ENCODE measurements at regions not wholly inside any gene's neighbourhood (a gene's known extent, or its start where the extent isn't known, plus 50 kb on each side); places are given as distances from the start of the nearest gene placed in this dataset.
A peak's percentile ranks its signal among the peaks of the same experiment; 100 is the strongest.

DNA sequence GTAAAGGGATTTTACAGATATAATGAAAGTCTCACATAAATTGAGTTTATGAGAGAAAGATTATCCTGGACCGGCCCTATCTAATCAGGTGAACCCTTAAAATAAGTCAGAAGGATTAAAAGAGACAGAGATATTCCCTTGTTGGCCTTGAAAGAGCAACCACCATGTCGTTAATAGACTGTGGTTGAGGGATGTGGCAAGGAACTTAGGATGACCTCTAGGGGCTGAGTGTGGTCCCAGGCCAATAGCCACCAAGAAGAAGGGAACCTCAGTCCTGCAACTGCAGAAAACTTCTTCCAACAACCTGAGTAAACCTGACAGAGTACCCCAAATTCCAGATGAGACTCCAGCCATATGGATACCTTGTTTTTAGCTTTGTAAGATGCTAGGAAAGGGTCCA lies 121.5 kb downstream of the POLR1F start:
- no peak overlapping the region for H2AK5ac ChIP-seq (ENCODE audit: low read depth, low read length)
- DNase-seq (ENCODE audit: low read depth in 1 of 2, low spot score in 2 of 2): peak in 1 of 2 experiments; percentile 7
- H2BK120ac ChIP-seq (replicated peaks; ENCODE audit: low read depth, low read length): no peak overlapping the region
- no peaks in the 10 kb centered on the region for H3K36me3 ChIP-seq (ENCODE audit: control insufficient read depth in 2 of 4, insufficient read depth in 4 of 4, low read length in 3 of 4)
- no peaks in the 10 kb centered on the region for H3K27me3 ChIP-seq (replicated peaks in 1 of 4; ENCODE audit: control insufficient read depth in 3 of 4, extremely low read depth in 1 of 4, insufficient read depth in 3 of 4, low read length in 3 of 4)
- no peak overlapping the region for H3K23ac ChIP-seq (ENCODE audit: insufficient read length)
- no peak overlapping the region for H2AFZ ChIP-seq (ENCODE audit: low read length)
- ChIA-PET CTCF (ENCODE audit: partially characterized antibody) (interaction anchor here (0.9 to 1.3 kb wide), 2 partner anchors 9 to 129 kb away, joined by 3 to 4 read pairs; no protein-coding TSS in a partner anchor), POLR2A (ENCODE audit: partially characterized antibody) (no interaction called here)
- H3K27ac ChIP-seq (ENCODE audit: low read depth, low read length): no peak overlapping the region
- H2BK15ac ChIP-seq (ENCODE audit: low read length): no peak overlapping the region
- H3K4ac ChIP-seq (replicated peaks; ENCODE audit: insufficient read length, low read depth, low read length): no peak overlapping the region
- H4K20me1 ChIP-seq (replicated peaks in 1 of 2; ENCODE audit: control insufficient read depth in 1 of 2, insufficient read depth in 2 of 2, low read length in 2 of 2): no peaks in the 10 kb centered on the region
- TF ChIP-seq RAD21 (IDR thresholded peaks at IDR 0.05 in 1 of 2, conservative IDR thresholded peaks at IDR 0.05 in 1 of 2; ENCODE audit: low read depth in 2 of 2, low read length in 2 of 2) (peak; percentile 43 to 55), CBX5 (IDR thresholded peaks at IDR 0.05; ENCODE audit: low read depth, low read length) (no peak)
- TF ChIP-seq, protein P1, sequence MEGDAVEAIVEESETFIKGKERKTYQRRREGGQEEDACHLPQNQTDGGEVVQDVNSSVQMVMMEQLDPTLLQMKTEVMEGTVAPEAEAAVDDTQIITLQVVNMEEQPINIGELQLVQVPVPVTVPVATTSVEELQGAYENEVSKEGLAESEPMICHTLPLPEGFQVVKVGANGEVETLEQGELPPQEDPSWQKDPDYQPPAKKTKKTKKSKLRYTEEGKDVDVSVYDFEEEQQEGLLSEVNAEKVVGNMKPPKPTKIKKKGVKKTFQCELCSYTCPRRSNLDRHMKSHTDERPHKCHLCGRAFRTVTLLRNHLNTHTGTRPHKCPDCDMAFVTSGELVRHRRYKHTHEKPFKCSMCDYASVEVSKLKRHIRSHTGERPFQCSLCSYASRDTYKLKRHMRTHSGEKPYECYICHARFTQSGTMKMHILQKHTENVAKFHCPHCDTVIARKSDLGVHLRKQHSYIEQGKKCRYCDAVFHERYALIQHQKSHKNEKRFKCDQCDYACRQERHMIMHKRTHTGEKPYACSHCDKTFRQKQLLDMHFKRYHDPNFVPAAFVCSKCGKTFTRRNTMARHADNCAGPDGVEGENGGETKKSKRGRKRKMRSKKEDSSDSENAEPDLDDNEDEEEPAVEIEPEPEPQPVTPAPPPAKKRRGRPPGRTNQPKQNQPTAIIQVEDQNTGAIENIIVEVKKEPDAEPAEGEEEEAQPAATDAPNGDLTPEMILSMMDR (IDR thresholded peaks at IDR 0.05; ENCODE audit: control extremely low read depth in 1 of 3, insufficient read depth in 1 of 3, low read depth in 1 of 3, low read length in 3 of 3): peak; percentile 22 to 61 (median 43); a peak in 3 of 4 replicates
- no peaks in the 10 kb centered on the region for H3K4me1 ChIP-seq (replicated peaks in 1 of 4; ENCODE audit: control insufficient read depth in 3 of 4, insufficient read depth in 4 of 4, low read length in 3 of 4)
- H3K9ac ChIP-seq (replicated peaks in 1 of 4; ENCODE audit: extremely low read depth in 1 of 4, low read depth in 3 of 4, low read length in 3 of 4): no peak overlapping the region
- no peaks in the 10 kb centered on the region for H3K79me2 ChIP-seq (ENCODE audit: control insufficient read depth in 1 of 2, insufficient read depth in 2 of 2, low read length in 2 of 2)
- H3K4me2 ChIP-seq (ENCODE audit: insufficient read depth in 1 of 2, low read depth in 2 of 2, low read length in 2 of 2): no peak overlapping the region
- H3K9me3 ChIP-seq (ENCODE audit: insufficient read depth in 2 of 2, low read depth in 1 of 2, low read length in 1 of 2): no peaks in the 10 kb centered on the region
- H2BK5ac ChIP-seq (ENCODE audit: low read depth, low read length): no peak overlapping the region
- 66% methylated on average over 2 of the region's 2 CpGs; no CpG with 5 or more reads in 1 of the 2 experiments for WGBS, 2 experiments (ENCODE audit: extremely low coverage in 1 of 2, insufficient coverage in 1 of 2, insufficient read length in 1 of 2, insufficient replicate concordance in 2 of 2, low coverage in 1 of 2, low lambda C conversion rate in 2 of 2, missing lambda C conversion rate in 1 of 2)
- no peak overlapping the region for H4K5ac ChIP-seq (ENCODE audit: insufficient read length, low read depth, low read length)
- peak; percentile 86 for FAIRE-seq
- H3K23me2 ChIP-seq (ENCODE audit: low read depth, low read length): no peaks in the 10 kb centered on the region
- no peak overlapping the region for H3K18ac ChIP-seq (ENCODE audit: extremely low read depth, low read length)
- H3K14ac ChIP-seq (ENCODE audit: insufficient read length): no peak overlapping the region
- H3K56ac ChIP-seq (replicated peaks; ENCODE audit: insufficient read length, low read depth, low read length): no peak overlapping the region
- no peak overlapping the region for H3K4me3 ChIP-seq (ENCODE audit: extremely low read depth in 1 of 4, insufficient read depth in 2 of 4, low read depth in 3 of 4, low read length in 4 of 4)
- no peaks in the 10 kb centered on the region for H3K79me1 ChIP-seq (ENCODE audit: low read depth, low read length)
- no peak overlapping the region for H4K8ac ChIP-seq (ENCODE audit: extremely low read depth, insufficient read depth, low read length)
- H2BK20ac ChIP-seq (ENCODE audit: low read length): no peak overlapping the region
- H2BK12ac ChIP-seq (ENCODE audit: low read depth, low read length): no peak overlapping the region
- no peak overlapping the region for H4K91ac ChIP-seq (replicated peaks; ENCODE audit: insufficient read length, low read length)

Data from H1 (cell line).